HG02938 (cell line): ENCODE measurements at regions not wholly inside any gene's neighbourhood (a gene's known extent, or its start where the extent isn't known, plus 50 kb on each side); places are given as distances from the start of the nearest gene placed in this dataset.
"Not testable (repeated sequence)": the region's sequence is repeated elsewhere in the genome, so short reads cannot be mapped to it uniquely, and the experiment has no call there.

ENCODE experiments used
- ATAC-seq: cut with Tn5 transposase; IDR thresholded peaks from one replicate; pipeline ENCODE4 v1.9.1; 2021; ENCODE audit warnings: mild to moderate bottlenecking, moderate library complexity; ENCODE audit not compliant: unreplicated experiment

DNA sequence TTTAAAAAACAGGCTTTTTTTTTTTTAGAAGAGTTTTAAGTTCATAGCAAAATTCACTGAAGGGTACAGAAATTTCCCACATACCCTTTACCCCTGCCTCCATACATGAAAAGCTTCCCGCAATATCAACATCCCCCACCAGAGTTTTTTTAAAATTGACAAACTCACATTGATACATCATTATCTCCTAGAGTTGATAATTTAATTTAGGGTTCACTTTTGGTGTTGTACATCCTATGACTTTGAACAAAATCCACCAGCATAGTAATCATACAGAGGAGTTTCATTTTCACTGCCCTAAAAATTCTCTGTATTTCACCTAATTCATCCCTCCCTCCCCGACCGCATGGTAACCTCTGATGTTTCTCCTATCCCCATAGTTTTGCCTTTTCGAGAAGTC is 53.6 kb upstream of the KCNK2 start:
- no peak for ATAC-seq

DNA sequence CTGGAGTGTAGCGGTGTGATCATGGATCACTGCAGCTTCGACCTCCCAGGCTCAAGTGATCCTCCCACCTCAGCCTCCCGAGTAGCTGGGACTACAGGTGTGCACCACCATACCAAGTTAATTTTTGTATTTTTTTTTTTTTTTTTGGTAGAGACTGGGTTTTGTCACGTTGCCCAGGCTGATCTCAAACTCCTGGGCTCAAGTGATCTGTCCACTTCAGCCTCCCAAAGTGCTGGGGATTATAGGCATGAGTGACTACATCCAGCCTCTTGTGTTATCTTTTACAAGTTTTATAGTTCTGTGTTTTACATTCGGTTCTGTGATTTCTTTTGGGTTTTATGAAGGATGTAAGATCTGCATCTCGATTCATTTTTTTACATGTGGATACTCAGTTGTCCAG is 52.0 kb upstream of the KCNK2 start:
- ATAC-seq, result not testable (repeated sequence)

DNA sequence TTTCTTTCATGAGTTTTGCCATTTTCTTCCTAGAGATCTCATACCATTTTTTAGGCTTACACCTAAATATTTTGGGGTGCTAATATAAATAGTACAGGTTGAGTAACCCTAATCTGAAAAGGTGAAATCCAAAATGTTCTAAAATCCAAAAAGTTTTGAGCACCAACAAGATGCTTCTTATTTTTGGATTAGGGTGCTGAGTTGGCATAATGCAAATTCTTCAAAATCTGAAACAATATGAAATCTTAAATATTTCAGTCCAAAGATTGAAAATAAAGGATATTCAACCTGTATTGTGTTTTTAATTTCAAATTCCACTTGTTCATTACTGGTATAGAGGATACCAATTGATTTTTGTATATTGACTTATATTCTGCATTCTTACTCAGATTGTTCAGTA is 51.1 kb upstream of the KCNK2 start:
- ATAC-seq, result no peak
